ENCODE measurements at regions not wholly inside any gene's neighbourhood (a gene's known extent, or its start where the extent isn't known, plus 50 kb on each side); places are given as distances from the start of the nearest gene placed in this dataset.

GRCh38 chr3:187518616-187519015 is 150.4 kb downstream of the RTP4 start:
- TF ChIP-seq, protein P1, sequence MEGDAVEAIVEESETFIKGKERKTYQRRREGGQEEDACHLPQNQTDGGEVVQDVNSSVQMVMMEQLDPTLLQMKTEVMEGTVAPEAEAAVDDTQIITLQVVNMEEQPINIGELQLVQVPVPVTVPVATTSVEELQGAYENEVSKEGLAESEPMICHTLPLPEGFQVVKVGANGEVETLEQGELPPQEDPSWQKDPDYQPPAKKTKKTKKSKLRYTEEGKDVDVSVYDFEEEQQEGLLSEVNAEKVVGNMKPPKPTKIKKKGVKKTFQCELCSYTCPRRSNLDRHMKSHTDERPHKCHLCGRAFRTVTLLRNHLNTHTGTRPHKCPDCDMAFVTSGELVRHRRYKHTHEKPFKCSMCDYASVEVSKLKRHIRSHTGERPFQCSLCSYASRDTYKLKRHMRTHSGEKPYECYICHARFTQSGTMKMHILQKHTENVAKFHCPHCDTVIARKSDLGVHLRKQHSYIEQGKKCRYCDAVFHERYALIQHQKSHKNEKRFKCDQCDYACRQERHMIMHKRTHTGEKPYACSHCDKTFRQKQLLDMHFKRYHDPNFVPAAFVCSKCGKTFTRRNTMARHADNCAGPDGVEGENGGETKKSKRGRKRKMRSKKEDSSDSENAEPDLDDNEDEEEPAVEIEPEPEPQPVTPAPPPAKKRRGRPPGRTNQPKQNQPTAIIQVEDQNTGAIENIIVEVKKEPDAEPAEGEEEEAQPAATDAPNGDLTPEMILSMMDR (IDR thresholded peaks at IDR 0.05): no peak
- no peak for TF ChIP-seq POLR2A (IDR thresholded peaks at IDR 0.05)

All from testis (tissue), 2 donors.